Hematopoietic multipotent progenitor cell treated with erythropoietin and hydrocortisone succinate and interleukin-3 and kit ligand, for 8 days (in vitro differentiated cells): ENCODE measurements at regions not wholly inside any gene's neighbourhood (a gene's known extent, or its start where the extent isn't known, plus 50 kb on each side); places are given as distances from the start of the nearest gene placed in this dataset.
"Not testable (repeated sequence)": the region's sequence is repeated elsewhere in the genome, so short reads cannot be mapped to it uniquely, and the experiment has no call there.

Experiments
- DNase-seq: peaks from one replicate; pipeline ENCODE4 v3.0.0-alpha.2; 2015

DNA sequence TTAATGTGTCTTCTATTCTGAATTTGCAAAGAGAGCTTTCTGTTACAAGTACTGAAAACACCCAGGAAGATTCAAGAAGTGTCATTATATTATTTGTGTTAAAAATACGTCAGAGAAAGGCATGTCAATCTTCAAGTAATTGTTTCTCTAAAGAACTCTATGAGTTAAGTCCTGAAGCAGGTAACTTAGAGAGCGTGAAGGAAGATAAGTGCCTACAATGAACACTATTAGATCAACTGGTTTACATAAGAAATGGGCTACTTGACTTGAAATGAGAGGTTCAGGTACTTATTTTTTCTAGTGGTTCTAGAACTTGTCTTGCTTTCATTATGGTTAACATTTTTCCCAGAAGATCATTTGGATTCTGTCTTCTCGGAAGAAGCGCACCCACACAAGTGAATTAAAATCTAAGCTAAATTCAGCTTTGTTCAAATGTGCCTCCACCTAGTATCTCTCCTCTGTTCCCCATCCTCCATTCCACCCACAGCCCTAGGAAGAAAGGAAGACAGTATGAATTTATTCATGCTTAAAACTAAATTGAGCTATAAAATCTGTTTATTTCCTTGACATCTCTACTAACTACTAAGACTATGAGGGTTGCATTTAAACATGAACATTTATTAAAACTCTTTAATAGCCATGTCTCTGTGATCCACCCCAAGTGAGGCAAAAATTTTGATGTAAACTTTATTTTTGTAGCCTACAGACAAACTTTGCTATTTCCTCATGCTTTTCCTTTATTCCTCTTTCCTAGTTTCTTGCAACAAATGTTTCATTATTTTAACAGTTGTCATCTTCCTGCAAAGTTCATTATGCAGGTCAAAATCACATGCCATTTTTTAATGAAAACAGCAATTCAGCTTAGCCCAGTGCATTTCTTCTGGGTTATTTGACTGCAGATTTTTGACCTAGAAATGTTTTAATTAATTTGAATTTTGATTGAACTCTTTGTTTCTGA lies 206.8 kb downstream of the KCNJ2 start:
- DNase-seq: no peak

DNA sequence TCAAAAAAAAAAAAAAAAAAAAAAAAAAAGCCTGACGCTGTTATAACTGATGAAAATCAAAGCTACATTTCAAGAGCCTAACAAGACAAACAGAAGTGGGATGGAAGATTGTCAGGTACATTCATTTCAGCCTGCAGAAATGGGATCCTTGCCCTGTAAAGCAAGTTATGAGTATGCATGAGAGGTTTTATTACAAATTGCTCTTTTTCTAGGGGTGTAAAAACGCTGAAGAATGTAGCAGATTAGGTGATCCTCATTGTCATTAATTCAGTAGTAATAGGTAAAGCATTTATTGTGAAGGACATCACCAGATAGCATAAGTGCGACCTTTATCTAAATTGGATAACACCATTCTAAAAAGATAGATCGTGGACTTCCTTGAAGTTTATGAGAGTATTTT lies 208.3 kb downstream of the KCNJ2 start:
- no peak for DNase-seq

DNA sequence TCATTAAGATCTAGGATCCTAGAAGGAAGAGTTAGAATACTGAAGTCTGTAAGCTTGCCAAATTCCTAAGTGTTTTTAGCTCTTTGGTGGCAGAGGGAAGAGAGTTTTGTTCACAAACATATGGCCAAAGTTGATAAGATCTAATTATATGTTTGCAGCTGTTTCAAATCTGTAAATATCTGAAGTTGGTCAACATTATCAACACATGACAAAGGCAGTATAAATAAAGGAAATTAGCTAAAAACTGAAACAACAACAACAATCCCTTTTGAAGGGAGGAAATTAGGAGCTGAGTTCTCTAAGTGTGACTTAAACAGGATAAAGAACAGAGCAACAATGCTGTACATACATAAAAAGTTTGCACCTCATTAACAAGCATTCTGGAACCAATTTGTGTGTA lies 208.7 kb downstream of the KCNJ2 start:
- DNase-seq: no peak

DNA sequence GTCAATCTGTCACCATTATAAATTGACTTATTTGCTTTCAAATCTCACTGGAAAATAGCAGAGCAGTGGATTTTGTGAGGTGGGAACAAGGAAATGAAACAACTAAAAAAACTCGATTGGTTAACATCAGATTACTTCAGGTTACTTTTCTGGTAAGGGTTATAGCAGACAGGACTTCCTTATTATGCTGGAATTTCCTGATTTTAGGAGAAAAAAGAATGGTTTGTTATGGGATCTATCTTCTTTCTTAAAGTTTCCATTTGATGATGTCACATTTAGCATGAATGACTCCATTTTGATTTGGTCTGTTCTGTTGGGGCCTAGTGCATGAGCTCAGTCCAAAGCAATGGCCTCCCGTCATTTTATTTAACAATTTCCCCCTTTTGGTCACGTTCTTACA lies 210.6 kb downstream of the KCNJ2 start:
- no peak for DNase-seq

DNA sequence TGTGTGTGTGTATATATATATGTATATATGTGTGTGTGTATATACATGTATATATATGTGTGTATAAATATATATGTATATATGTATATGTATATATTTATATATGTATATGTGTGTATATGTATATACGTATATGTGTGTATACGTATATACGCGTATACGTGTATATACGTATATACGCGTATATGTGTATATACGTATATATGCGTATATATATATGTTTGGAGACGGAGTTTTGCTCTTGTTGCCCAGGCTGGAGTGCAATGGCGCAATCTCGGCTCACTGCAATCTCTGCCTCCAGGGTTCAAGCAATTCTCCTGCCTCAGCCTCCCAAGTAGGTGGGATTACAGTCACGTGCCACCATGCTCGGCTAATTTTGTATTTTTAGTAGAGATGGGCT lies 212.6 kb downstream of the KCNJ2 start:
- DNase-seq: not testable (repeated sequence)

DNA sequence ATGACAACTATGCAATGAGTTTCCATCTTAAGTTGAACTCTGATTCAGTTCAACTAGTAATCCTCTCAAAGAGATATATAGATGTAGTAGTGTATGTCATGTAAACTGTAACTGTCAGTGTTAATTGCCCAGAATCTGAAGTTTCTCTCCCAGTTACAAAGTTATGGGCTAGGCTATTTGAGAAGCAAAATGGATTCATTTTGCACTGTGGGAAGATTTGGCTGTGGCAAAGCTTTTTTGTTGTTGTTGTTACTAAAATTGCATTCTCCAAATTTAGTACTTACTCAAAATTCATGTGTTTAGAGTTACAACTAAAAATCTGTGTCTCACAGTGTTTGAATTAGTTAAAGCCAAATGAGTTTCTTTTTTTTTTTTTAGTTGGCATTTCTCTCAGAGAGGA lies 219.0 kb downstream of the KCNJ2 start:
- no peak for DNase-seq

DNA sequence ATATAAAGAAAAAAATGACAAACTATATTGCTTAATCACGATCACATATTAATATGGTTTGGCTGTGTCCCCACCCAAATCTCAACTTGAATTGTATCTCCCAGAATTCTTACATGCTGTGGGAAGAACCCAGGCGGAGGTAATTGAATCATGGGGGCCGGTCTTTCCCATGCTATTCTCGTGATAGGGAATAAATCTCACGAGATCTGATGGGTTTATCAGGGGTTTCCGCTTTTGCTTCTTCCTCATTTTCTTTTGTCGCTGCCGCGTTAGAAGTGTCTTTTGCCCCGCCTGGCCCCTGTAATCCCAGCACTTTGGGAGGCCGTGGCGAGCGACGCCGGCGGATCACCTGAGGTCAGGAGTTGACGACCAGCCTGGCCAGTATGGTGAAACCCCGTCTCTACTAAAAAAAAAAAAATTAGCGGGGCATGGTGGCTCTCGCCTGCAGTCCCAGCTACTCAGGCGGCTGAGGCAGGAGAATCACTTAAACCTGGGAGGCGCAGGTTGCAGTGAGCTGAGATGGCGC lies 220.0 kb downstream of the KCNJ2 start:
- not testable (repeated sequence) for DNase-seq

DNA sequence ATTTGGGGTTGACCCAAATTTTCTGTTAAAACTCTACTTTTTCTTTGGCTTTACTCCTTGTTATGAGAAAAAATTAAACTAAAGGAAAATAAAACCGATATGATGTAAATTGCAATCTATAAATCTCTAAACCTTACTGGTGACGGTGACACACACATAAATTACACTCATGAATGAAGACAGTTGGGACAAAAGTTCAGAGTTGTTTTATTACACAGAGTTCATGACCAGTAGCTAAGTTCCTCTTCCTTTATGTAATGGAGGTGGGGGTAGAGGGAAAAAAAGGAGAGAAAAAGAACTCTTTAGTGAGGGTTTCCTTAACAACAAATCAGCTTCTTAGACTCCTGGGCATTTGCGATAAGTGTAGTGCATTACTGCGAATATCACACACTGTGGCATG lies 220.7 kb downstream of the KCNJ2 start:
- no peak for DNase-seq

DNA sequence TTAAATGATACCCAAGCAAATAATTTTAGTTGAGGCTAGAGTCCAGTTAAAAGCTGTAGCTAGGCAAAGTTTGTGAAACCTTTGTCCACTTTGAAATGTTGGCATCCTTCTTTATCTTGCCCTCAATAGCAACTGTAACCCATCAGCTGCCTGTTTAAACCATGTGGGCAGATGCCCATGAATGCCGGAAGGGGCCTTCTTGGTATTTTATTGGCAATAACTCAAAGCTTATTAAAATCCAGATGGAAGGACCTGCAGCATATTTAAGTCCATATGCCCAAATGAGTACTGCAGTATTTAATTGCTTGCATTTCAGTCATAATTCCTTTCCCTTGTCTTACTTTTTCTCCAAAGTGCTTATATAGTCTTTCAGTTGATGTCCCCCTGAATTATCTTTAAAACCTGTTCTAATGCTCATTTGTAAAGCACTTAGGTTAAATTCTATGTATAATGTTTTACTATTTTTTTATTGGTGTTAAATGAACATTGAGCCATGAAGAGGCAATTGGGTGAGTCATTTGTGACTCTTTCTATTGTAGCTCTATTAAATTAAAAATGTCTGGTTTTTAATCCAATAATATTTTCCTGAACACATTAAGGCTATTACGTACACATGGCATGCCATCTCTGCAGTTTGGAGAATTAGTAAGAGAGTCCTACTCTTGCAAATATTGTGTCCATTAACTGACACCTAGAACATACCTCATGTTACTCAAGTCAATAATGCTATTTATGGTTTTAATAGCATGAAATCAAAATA lies 225.3 kb downstream of the KCNJ2 start:
- no peak for DNase-seq

DNA sequence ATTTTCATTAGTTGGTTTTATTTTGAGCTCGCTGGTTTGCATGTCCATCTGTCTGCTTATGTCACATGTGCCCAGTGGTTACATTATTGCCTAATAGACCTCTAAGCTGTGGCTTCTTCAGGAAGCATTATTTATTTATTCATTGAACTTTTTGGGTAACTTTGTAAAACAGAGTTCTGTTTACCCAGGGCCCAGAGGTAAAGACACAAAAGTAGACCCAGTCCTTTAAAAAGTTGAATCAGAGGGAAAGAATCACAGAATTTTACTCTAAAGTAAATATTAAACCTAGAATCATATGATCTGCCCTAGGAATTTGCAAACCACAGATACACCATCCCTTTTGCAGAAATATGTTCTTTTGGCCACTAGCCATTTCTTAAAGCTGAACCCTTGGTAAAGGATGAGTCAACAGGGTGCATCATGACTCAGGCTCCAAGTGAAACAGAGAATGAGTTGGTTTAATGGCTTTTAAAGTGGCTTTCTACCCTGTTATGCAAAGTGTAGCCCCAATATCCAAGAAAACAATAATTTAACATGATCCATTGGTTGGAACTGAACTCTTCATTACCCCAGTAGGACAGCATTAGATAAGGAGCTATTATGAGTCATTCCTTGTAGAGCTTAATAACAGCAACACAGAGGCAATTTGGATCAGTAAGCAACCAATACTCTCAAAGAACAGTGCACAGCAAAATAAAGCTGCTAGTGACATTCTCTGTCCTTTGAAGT lies 236.3 kb downstream of the KCNJ2 start:
- DNase-seq: peak; percentile 13

DNA sequence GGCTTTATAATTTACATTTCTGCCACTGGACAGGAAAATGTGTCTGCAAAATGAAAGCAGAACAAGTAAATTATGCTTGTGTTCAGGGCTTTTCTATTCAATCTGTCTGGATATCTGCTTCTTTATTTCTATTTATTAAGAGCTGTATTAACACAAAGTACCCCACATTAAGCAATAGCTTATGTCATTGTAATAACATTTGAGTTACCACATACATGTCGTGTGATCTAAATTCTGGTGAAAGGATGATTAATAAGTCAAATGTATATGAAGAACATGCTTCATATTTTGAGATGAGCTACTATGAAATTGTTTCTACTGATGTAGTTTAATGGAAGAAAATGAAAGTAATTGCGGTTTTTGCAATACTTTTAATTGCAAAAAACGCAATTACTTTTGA lies 238.2 kb downstream of the KCNJ2 start:
- no peak for DNase-seq

DNA sequence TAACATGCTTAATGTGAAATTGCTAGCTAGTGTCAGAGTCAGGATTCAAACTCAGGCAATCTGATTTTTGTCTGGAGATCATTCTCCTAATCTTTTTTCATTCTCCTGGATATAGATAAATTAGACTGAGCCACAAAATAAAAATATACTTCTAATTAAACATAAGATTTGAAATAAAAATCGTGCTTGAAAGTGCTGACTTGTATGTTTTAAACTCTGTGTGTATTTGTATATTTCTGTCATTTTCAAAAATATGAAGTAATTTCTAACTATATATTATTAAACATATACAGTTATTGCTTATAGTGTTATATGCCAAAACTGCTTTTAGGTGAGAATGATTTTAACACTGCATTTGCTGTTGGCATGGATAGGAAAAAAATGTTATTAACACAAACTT lies 239.4 kb downstream of the KCNJ2 start:
- DNase-seq: no peak

DNA sequence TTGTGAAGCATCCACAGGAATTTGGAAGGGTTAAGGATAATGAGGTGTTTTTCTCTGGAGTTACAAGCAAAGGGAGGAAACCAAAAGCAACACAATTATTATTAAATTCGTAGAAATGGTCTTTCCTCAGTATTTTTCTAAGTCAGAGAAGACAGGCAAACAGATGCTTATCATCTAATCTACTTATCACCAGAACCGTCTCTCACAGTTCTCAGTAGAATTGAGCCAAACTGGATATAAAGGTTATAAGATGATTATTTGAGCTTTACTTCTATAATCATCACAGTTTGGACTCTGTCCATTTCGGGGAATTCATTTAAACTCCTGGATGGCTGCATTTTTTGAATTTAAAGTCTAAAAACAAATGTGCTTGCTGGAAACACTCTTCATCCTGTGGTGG lies 245.0 kb downstream of the KCNJ2 start:
- no peak for DNase-seq

DNA sequence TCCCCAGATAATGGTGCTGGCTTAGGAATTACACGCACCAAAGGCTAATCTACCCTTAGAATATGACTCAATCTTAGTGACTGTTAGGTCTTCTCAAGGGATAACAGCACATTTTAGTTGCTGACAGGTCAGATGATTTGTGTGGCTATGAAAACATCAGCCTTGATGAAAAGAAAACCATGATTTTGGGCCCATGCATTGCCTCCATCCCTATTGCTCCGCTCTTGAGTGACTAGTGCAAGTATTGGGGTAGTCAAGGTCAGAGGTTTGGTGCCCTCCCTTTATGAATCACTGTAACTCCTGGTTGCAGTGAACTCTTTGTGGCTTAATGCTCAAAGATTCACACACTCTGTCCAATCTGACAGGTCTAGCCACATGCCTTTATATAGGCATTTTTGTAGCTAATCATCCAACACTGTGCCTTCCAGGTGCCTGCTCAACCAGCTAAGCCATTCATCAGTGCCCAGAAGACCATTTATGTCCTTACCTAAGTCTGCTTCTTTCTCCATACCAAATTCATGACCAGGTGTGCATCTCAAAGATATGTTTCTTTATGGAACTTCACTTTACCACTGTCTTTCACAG lies 251.6 kb downstream of the KCNJ2 start:
- DNase-seq: no peak

DNA sequence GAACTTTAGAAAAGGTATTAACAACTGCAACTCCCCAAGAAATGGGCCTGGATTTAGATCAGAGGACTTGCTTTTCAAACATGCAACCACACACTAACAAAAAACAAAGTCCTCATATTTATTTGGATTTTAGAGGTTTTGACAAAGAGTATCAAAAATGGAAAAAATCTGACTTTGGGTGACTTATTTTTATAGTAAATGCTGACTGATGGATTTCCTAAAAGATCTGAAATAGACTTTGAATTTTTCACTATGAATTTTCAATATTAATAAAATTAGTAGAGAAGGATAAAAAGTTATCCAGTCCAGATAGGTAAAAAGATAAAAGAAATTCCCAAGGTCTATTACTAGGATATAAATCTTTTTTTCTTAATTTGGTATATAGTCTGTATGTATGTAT lies 253.5 kb downstream of the KCNJ2 start:
- no peak for DNase-seq

DNA sequence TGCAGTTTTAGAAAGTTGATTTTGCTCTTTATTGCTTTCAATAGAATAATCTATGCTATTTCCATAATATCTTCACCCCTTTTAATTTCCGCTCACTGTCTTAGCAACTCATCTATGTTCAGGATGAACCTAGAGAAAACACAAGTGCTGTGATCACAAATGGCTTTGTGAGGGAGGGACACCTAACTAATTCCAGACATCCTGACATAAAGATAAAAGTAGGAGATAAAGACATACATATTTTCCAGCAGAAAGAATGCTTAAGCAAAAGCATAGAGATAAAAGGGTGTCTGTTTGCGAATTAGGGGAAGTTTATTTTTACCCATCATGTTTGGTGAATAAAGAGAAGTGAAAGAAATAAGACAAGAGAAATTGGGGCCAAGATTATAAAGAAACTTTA lies 254.2 kb downstream of the KCNJ2 start:
- no peak for DNase-seq

DNA sequence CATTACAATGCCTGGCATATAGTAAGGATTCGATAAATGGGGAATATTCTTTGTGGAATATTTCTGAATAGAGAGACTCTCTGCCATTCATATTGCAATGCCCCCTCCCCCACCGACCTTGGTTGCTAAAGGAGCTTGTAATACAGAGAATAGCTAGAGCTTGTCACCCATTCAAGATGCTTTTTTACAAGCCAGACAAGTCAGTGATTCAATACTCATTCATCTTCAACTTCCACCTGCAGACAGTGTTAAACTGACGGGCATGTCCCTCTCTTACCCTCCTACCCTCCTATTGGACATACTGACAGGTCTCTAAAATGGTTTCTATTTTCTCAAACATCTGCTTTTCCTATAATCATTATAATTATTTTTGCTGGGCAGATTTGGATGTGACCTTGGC lies 257.4 kb downstream of the KCNJ2 start:
- DNase-seq: no peak

DNA sequence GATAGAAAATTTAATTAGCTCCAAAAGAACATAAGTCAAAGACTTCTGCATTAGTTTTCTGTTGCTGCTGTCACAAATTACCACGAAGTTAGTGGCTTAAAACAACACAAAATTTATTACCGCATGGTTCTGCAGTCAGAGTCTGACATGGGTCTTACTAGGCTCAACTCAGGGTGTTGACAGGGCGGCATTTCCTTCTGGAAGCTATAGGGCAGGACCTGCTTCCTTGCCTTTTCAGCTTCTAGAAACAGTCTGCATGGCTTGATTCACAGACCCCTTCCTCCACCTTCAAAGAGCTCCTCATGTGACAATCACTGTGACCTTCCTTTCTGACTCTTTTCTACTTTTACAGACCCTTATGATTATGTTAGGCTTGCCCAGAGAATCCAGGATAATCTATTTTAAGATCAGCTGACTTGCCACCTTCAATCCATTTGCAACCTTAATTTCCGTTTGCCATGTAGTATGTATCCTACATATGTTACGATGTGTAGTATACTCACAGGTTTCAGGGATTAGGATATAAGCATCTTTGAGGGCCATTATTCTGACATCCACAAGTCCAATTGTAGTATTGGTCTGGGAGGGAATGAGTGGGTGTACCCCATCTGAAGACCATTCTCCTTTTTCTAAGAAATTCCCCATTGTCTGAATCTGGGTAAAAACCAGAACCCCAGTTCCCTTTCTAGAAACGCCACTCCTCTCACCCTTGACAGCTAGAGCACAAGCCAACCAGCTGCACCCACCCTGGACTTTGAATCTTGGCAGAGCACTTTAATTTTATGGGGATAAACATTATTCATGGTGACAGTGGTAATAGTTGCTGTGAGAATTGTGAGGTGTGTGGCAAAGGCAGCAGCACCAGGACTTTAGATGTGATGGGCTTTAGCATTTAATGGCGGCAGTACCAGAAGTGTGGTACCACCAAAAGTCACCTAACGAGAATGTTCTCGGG lies 265.5 kb downstream of the KCNJ2 start:
- no peak for DNase-seq

DNA sequence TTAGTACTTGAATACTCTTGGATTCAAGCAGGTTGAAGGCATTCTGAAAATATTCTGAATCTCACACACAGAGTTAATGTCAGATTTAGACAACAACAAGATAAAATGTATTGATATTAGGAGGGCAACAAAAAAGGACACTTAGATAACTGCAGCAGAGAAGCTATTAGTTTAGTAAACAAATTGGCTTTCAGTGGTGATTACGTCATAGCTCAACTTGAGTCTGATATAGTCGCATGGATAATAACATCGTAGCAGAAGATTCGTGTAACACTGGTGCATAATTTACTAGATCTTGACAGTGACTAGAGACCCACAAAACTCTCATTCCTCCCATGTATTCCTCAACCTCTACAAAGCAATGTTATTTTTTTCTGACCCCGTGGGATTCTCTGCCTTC lies 268.3 kb downstream of the KCNJ2 start:
- no peak for DNase-seq

DNA sequence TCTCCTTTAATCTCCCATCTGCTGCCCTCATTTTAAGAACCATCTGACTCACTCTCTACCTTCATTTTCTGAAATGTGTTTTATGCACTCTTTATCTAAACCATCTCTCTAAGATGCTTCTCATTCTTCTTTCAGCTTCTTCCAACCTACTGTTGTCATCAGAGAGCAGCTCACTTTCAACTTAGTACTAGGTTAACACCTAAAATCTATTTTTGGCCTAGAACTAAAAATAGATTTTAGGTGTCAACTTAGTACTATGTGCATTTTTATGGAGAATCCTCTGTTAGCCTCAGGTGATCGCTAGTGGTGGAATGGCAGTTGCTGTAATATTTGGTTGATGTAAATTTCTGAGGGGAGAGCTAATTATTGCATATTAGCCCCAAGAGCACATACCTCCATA lies 277.1 kb downstream of the KCNJ2 start:
- no peak for DNase-seq

DNA sequence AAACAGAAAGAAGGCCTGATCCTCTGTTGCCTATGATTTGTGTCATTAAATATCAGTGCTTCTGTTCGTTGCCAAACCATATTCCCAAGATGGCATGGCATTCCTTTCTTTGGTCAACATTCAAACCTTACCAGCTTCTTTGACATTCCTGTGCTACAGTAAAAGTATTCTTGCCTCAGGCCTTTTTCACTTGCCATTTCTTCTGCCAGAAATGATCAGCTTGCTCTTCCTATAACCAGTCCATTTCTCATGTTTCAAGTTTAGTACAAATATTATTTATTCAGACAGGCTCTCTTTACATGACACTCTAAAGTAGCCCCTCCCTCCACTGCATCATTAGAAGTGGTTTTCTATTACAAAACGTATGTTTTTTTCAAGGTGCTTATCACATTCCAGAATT lies 278.3 kb downstream of the KCNJ2 start:
- DNase-seq: no peak

DNA sequence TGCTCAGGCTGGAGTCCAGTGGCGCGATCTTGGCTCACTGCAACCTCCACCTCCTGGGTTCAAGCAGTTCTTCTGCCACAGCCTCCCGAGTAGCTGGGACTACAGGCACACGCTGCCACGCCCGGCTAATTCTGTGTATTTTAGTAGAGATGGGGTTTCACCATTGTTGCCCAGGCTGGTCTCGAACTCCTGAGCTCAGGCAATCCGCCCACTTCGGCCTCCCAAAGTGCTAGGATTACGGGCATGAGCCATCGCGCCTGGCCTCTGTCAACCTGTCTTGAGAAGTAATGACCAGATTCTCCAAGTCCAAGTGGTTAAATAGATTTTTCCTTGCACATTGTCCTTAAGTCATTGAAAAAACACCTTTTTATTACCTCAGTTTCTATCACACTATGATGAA lies 283.7 kb downstream of the KCNJ2 start:
- not testable (repeated sequence) for DNase-seq
